ENCODE measurements at regions not wholly inside any gene's neighbourhood (a gene's known extent, or its start where the extent isn't known, plus 50 kb on each side); places are given as distances from the start of the nearest gene placed in this dataset.
A peak's percentile ranks its signal among the peaks of the same experiment; 100 is the strongest.

- TF ChIP-seq HIVEP1 (CRISPR knock-in tag; IDR thresholded peaks at IDR 0.05) (0 out of 2 replicates have a peak, but pooled peaks have one; percentile 41), HNF4G (IDR thresholded peaks at IDR 0.05; ENCODE audit: borderline replicate concordance, low read depth, low read length) (0 out of 2 replicates have a peak, but pooled peaks have one; percentile 8), HNF4G (CRISPR knock-in tag; IDR thresholded peaks at IDR 0.05; ENCODE audit: borderline replicate concordance, low read depth) (no peak)
Observed at GRCh38 chr17:77326076-77326591, 185.4 kb downstream of the SEC14L1 start (continued).

GRCh38 chr17:77326636-77327035, 185.9 kb downstream of the SEC14L1 start:
- WGBS (ENCODE audit: low lambda C conversion rate), result 93% methylated on average over 7 of the region's 7 CpGs
- CTCF ChIA-PET (ENCODE audit: low intra/inter-chr PET ratio, low total read pairs), result no interaction called here
- TF ChIP-seq SMYD3 (CRISPR knock-in tag; IDR thresholded peaks at IDR 0.05) (no peak), ZBED4 (CRISPR knock-in tag; IDR thresholded peaks at IDR 0.05; ENCODE audit: borderline replicate concordance) (no peak), ZNF224 (CRISPR knock-in tag; IDR thresholded peaks at IDR 0.05) (no peak), RXRB (CRISPR knock-in tag; IDR thresholded peaks at IDR 0.05; ENCODE audit: borderline replicate concordance) (no peak), ZNF547 (CRISPR knock-in tag; IDR thresholded peaks at IDR 0.05) (no peak), POLR2G (IDR thresholded peaks at IDR 0.05; ENCODE audit: low read depth, low read length) (no peak), HNRNPL (IDR thresholded peaks at IDR 0.05; ENCODE audit: low read depth, low read length) (no peak), ZNF275 (CRISPR knock-in tag; IDR thresholded peaks at IDR 0.05; ENCODE audit: borderline replicate concordance) (no peak), ZNF230 (CRISPR knock-in tag; IDR thresholded peaks at IDR 0.05) (no peak), GATAD1 (CRISPR knock-in tag; IDR thresholded peaks at IDR 0.05) (no peak), ATF3 (CRISPR knock-in tag; IDR thresholded peaks at IDR 0.05) (no peak), THAP8 (CRISPR knock-in tag; IDR thresholded peaks at IDR 0.05; ENCODE audit: borderline replicate concordance) (no peak)

More at GRCh38 chr17:77326636-77327035, 185.9 kb downstream of the SEC14L1 start:
- DNase-seq (ENCODE audit: low spot score) (no peak), FAIRE-seq (no peak), ATAC-seq (no peak)
- Histone ChIP-seq H3K79me2 (ENCODE audit: insufficient read depth, low read length) (peaks cover 93% of the 10 kb centered on the region), H3K27ac (ENCODE audit: extremely low read length, insufficient read depth, low read length) (no peak overlapping the region), H3K4me2 (ENCODE audit: low read depth, low read length) (no peak overlapping the region), H3K36me3 (replicated peaks in 1 of 2; ENCODE audit: control insufficient read depth in 1 of 2, insufficient read depth in 2 of 2, low read length in 2 of 2) (peaks cover 12 to 22% of the 10 kb centered on the region in 2 experiments; a peak in 4 of 5 replicates), H3K4me3 (replicated peaks in 1 of 3; ENCODE audit: insufficient read depth in 1 of 3, low read depth in 2 of 3, low read length in 3 of 3) (no peak overlapping the region), H3K27me3 (ENCODE audit: control insufficient read depth in 1 of 2, insufficient read depth in 2 of 2, low read length in 2 of 2) (no peaks in the 10 kb centered on the region), H3K9me3 (ENCODE audit: low read length) (no peaks in the 10 kb centered on the region), H2AFZ (ENCODE audit: low read length) (no peak overlapping the region), H4K20me1 (ENCODE audit: insufficient read depth, low read length) (peaks cover 90% of the 10 kb centered on the region; the same call in 1 of the 2 replicates), H3K4me1 (ENCODE audit: insufficient read depth, low read length) (peaks cover 72% of the 10 kb centered on the region), H3K9ac (ENCODE audit: insufficient read depth, low read depth, low read length) (no peak overlapping the region)
- intact Hi-C loops (cut with micrococcal nuclease; ENCODE audit: unreplicated experiment) (no loop called here), in situ Hi-C loops (cut with HindIII; ENCODE audit: extremely low pct_ligation_motif_present, low pct_unique_long_range_greater_than_20kb) (no loop called here)
- no TSS peak for BruUV-seq (replicated peaks)
- POLR2A ChIA-PET, result interaction anchor here (1.2 kb wide), 1 partner anchor 128 kb away, joined by 3 read pairs; no protein-coding TSS in a partner anchor

Measured in HepG2 (cell line).